Right cardiac atrium (tissue), 5 donors: ENCODE measurements at regions not wholly inside any gene's neighbourhood (a gene's known extent, or its start where the extent isn't known, plus 50 kb on each side); places are given as distances from the start of the nearest gene placed in this dataset.

Experiments used
- ATAC-seq, 2 donors: fragments of 200-7000 bp; cut with Tn5 transposase; one replicate each; pipeline versions ENCODE4 v1.8.0 to v1.9.1; 2020; ENCODE audit warnings: moderate library complexity in 2 of 2, mild to moderate bottlenecking in 1 of 2
- DNase-seq, 3 donors: peaks; one replicate each; pipeline ENCODE4 v3.0.0-alpha.2; 2020
- H3K27ac ChIP-seq: one replicate; pipeline ENCODE4 v1.5.1; 2013; ENCODE audit warnings: mild to moderate bottlenecking, low read length, control low read depth, moderate library complexity
- H3K27me3 ChIP-seq: one replicate; pipeline ENCODE4 v1.6.1; 2013; ENCODE audit not compliant: control insufficient read depth, insufficient read depth
- H3K4me1 ChIP-seq: one replicate; pipeline ENCODE4 v1.6.1; 2013; ENCODE audit warnings: low read length; ENCODE audit not compliant: control insufficient read depth, insufficient read depth
- H3K4me3 ChIP-seq: one replicate; pipeline ENCODE4 v1.5.1; 2013; ENCODE audit warnings: low read length, control low read depth
- H3K9me3 ChIP-seq: one replicate; pipeline ENCODE4 v1.6.1; 2013; ENCODE audit warnings: low read length; ENCODE audit not compliant: control insufficient read depth
- WGBS: extraction: QIAGEN DNeasy Blood & Tissue Kit; methylation state at CpG from one replicate; pipeline ENCODE4 v1.1.7; 2013; 5-methylcytosine and 5-hydroxymethylcytosine counted together
- intact Hi-C, 4 donors: fragments of 100-400 bp; cut with DNase I; formaldehyde crosslinking; loops; one replicate each; pipeline versions ENCODE4 v1.11.0 to v1.14.0; 2022 to 2023
- donor health status: healthy with polysubstance abuse.
- donor health status: DM: no; HTN: yes; CAD: no.
- donor health status: DM: no; HTN: no; CAD: no.
- donor health status: DM: no; HTN: yes; CAD: no; lungs with severe emphysema.
- donor health status: DM: yes; HTN: yes; CAD: no.

GRCh38 chr1:223487887-223488259, 94.7 kb downstream of the CCDC185 start:
- WGBS: 85% methylated on average over 5 of the region's 5 CpGs
- no peak for DNase-seq
- no peak for ATAC-seq
- Histone ChIP-seq H3K4me3 (no peak overlapping the region), H3K27me3 (no peaks in the 10 kb centered on the region), H3K9me3 (peaks cover 3% of the 10 kb centered on the region), H3K27ac (no peak overlapping the region), H3K4me1 (no peaks in the 10 kb centered on the region)
- intact Hi-C loops: no loop called here

- H3K4me1 ChIP-seq: no peaks in the 10 kb centered on the region
- ATAC-seq (no peak), DNase-seq (no peak)
- H3K27ac ChIP-seq: no peak overlapping the region
- WGBS: 80% methylated on average over 5 of the region's 5 CpGs
- no peak overlapping the region for H3K4me3 ChIP-seq
- H3K9me3 ChIP-seq: peaks cover 3% of the 10 kb centered on the region
- intact Hi-C loops: no loop called here
- no peaks in the 10 kb centered on the region for H3K27me3 ChIP-seq
These were observed 96.2 kb downstream of the CCDC185 start for GRCh38 chr1:223489439-223489838.

- H3K27ac ChIP-seq: no peak overlapping the region
- peaks cover 3% of the 10 kb centered on the region for H3K9me3 ChIP-seq
- WGBS: 89% methylated on average over 3 of the region's 3 CpGs
- intact Hi-C loops: no loop called here
- ATAC-seq: no peak
- H3K4me3 ChIP-seq: no peak overlapping the region
- H3K4me1 ChIP-seq: no peaks in the 10 kb centered on the region
- H3K27me3 ChIP-seq: no peaks in the 10 kb centered on the region
- DNase-seq: no peak
These were observed 97.0 kb downstream of the CCDC185 start for GRCh38 chr1:223490256-223490655.
